Progenitor cell of endocrine pancreas (in vitro differentiated cells): ENCODE measurements at regions not wholly inside any gene's neighbourhood (a gene's known extent, or its start where the extent isn't known, plus 50 kb on each side); places are given as distances from the start of the nearest gene placed in this dataset.

Experiments
- DNase-seq: peaks from one replicate; pipeline ENCODE4 v3.0.0; 2021; ENCODE audit warnings: low spot score; ENCODE audit not compliant: unreplicated experiment
- H3K27ac Mint-ChIP-seq: 2 replicates; pipeline ENCODE4 v1.8.0; 2021; ENCODE audit warnings: mild to moderate bottlenecking, moderate library complexity, mixed read lengths
- H3K27me3 Mint-ChIP-seq: 2 replicates; pipeline ENCODE4 v1.8.0; 2021; ENCODE audit warnings: mixed read lengths
- H3K36me3 Mint-ChIP-seq: 2 replicates; pipeline ENCODE4 v1.8.0; 2022; ENCODE audit warnings: mixed read lengths; ENCODE audit not compliant: insufficient read depth
- H3K4me1 Mint-ChIP-seq: 2 replicates; pipeline ENCODE4 v1.8.0; 2021; ENCODE audit warnings: low read depth, mixed read lengths
- H3K4me3 Mint-ChIP-seq: 2 replicates; pipeline ENCODE4 v1.8.0; 2021; ENCODE audit warnings: low read depth, mild to moderate bottlenecking, moderate library complexity, mixed read lengths
- H3K9me3 Mint-ChIP-seq: 2 replicates; pipeline ENCODE4 v1.8.0; 2021; ENCODE audit warnings: low read depth, mixed read lengths
- TF ChIP-seq, protein P1 (sequence below): fragments of 200-600 bp; sonication (generic); IDR thresholded peaks from one replicate; pipeline ENCODE4 v1.5.0; 2021; ENCODE audit warnings: antibody characterized with exemption, mild to moderate bottlenecking; ENCODE audit not compliant: unreplicated experiment

DNA sequence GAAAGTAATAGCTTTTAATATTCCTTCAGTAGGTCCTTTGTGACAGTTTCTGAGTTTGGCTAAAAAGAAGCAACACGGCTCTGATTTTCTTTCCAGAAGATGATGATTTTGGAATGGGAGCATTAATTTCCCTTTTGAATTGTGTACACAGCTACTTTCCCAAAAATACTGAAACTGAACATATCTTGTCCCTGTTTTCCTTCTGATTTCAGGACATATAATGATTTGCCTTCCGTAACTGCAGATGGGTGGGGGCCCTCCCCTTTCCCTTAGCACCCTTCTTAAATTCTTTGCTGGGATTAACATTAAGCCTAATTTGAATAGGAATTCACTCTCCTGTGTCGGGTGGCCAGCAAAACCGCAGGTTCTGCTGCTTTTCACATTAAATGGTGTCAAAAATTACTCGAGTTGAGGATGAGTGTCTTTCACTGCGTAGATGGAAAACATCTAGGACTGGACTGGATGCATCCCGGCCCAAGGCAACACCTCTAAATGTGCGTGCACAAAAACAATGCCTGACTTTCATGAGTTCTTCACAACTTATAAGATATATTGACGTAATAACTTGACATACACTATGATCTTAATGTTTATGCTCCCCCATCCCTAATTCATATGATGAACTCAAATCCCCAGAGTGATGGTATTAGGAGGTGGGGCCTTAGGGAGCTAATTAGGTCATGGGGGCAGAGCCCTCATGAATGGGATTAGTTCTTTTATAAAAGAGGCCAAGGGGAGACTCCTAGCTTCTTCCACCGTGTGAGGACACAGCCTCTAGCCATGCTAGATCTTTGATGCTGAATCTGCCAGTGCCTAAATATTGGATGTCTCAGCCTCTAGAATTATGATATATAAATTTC lies 158.1 kb downstream of the AEBP2 start:
- TF ChIP-seq, protein P1, sequence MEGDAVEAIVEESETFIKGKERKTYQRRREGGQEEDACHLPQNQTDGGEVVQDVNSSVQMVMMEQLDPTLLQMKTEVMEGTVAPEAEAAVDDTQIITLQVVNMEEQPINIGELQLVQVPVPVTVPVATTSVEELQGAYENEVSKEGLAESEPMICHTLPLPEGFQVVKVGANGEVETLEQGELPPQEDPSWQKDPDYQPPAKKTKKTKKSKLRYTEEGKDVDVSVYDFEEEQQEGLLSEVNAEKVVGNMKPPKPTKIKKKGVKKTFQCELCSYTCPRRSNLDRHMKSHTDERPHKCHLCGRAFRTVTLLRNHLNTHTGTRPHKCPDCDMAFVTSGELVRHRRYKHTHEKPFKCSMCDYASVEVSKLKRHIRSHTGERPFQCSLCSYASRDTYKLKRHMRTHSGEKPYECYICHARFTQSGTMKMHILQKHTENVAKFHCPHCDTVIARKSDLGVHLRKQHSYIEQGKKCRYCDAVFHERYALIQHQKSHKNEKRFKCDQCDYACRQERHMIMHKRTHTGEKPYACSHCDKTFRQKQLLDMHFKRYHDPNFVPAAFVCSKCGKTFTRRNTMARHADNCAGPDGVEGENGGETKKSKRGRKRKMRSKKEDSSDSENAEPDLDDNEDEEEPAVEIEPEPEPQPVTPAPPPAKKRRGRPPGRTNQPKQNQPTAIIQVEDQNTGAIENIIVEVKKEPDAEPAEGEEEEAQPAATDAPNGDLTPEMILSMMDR, result no peak
- Mint-ChIP-seq H3K36me3 (no peaks in the 10 kb centered on the region), H3K4me1 (peaks cover 3% of the 10 kb centered on the region), H3K27ac (no peak overlapping the region), H3K27me3 (no peaks in the 10 kb centered on the region), H3K9me3 (no peaks in the 10 kb centered on the region), H3K4me3 (no peak overlapping the region)
- DNase-seq, result no peak

DNA sequence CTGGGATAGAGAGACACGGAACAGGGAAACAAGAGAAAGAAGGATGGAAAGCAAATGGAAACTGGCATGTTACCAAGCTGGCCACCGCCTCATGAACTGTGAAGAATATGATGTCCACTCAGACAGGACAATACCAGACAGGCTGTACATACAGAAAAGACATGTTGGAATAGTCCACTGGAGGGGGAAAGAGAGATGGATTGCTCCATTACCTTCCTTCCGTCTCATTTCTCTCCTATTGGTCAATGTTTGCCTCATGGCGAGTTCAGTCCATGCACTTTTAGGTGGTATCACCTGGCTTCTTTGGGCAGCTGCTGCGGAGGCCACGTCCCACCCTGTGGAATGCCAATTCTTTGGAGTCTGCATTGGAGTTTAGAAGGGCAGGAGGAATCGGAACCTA lies 166.4 kb downstream of the AEBP2 start:
- DNase-seq, result no peak
- TF ChIP-seq, protein P1, result no peak
- Mint-ChIP-seq H3K36me3 (no peaks in the 10 kb centered on the region), H3K4me1 (no peaks in the 10 kb centered on the region), H3K4me3 (no peak overlapping the region), H3K27me3 (no peaks in the 10 kb centered on the region), H3K27ac (no peak overlapping the region), H3K9me3 (peaks cover 18% of the 10 kb centered on the region)

DNA sequence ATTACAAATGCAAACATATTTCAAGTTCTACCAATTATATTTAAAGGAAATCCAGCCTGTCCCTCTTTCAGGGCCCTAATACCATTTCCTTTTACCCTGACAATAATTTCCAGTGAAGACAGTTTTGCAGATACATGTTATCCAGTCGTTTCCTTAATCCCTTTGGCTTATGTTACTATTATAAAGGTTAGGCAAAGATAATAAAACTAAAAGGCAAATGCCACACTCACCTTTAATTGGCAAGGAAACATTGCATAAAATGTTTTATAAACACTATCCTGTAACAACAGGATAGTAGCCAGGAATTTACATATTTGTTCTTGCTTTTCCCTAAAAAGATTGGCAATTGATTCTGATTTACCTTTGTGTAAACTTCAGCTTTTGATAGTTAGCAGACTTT lies 168.7 kb downstream of the AEBP2 start:
- peaks cover 6% of the 10 kb centered on the region for H3K36me3 Mint-ChIP-seq
- H3K27me3 Mint-ChIP-seq, result no peaks in the 10 kb centered on the region
- H3K27ac Mint-ChIP-seq, result no peak overlapping the region
- H3K4me3 Mint-ChIP-seq, result no peak overlapping the region
- no peak for DNase-seq
- no peaks in the 10 kb centered on the region for H3K4me1 Mint-ChIP-seq
- TF ChIP-seq, protein P1, result no peak
- H3K9me3 Mint-ChIP-seq, result peaks cover 28% of the 10 kb centered on the region

DNA sequence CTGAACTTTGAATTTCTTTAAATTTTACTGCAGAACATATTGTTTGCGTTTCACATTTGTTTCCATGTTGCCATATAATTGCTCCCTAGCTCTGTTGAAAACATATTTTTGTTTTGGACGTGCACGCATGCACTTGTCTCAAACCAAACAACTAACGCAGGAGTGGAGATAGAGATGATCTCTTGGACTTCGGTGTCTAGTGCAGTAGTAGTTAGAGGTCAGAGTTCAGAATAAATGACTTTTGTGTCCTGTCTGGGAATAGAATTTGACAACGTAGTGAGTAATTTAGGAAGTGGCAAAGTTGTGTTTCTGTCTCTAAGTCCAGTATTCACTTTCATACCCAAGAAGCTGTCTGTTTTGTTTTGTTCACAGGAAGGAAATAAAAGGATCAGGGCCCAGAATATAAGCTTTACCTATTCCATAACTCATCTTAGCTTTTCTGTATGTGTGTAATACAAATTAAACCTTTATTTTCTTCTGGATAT lies 173.8 kb downstream of the AEBP2 start:
- Mint-ChIP-seq H3K4me3 (no peak overlapping the region), H3K9me3 (peaks cover 18% of the 10 kb centered on the region), H3K4me1 (peaks cover 8% of the 10 kb centered on the region), H3K36me3 (peaks cover 6% of the 10 kb centered on the region), H3K27ac (no peak overlapping the region), H3K27me3 (no peaks in the 10 kb centered on the region)
- TF ChIP-seq, protein P1, result no peak
- DNase-seq, result no peak

DNA sequence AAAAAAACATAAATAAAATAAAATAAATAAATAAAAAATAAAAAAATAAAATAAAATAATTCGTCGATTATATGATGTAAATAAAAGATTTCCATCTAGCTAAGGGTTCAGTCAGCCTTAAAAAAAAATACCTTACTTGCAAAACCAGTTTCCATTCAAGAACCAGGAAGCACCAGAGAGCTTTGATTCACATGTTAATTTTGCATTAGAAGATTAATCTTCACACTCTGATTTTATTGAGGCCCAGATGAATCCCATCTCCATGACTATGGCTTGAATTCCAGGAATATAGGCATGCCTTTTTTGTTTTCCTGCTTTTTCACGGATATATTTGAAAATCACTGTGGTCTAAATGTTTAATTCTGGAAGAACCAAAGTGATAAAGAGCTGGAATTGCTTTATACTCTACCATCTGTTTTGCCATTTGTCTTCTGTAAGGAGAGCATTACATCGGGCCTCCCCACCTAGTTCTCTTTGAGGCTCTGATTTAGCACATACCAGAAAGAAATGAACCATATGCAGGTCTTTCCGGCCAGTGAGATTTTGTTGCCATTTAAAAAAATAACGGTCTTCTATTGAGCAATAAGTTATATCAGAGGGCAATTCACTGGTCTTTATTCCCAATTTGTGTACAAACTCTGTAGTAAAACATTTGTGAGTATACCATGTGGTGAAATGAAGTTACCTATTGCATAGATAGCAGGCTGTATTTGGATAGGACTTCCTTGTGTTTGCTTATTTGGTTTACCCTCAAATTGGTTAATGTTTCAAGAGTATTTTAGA lies 175.5 kb downstream of the AEBP2 start:
- no peak for DNase-seq
- TF ChIP-seq, protein P1, result no peak
- H3K9me3 Mint-ChIP-seq, result peaks cover 17% of the 10 kb centered on the region
- peaks cover 8% of the 10 kb centered on the region for H3K4me1 Mint-ChIP-seq
- peaks cover 6% of the 10 kb centered on the region for H3K36me3 Mint-ChIP-seq
- H3K27me3 Mint-ChIP-seq, result no peaks in the 10 kb centered on the region
- no peak overlapping the region for H3K4me3 Mint-ChIP-seq
- no peak overlapping the region for H3K27ac Mint-ChIP-seq
